Gastroesophageal sphincter (tissue), 4 donors: ENCODE measurements at regions not wholly inside any gene's neighbourhood (a gene's known extent, or its start where the extent isn't known, plus 50 kb on each side); places are given as distances from the start of the nearest gene placed in this dataset.

ENCODE experiments used
- ATAC-seq: fragments of 150-250 bp; one replicate; pipeline ENCODE4 v1.9.1; 2016; ENCODE audit warnings: mild to moderate bottlenecking, moderate library complexity
- H3K27ac ChIP-seq, 4 donors: fragments of 200-600 bp; sonication (generic) in 3 of 4; 1 replicate in 3 of 4; 2 replicates in 1 of 4; pipeline ENCODE4 v1.5.1; 2016 to 2019
- H3K27me3 ChIP-seq: fragments of 200-600 bp; sonication (generic); one replicate; pipeline ENCODE4 v1.5.1; 2019
- H3K36me3 ChIP-seq, 2 donors: fragments of 200-600 bp; sonication (generic); one replicate each; pipeline ENCODE4 v1.5.1; 2019; ENCODE audit warnings: control low read depth in 1 of 2
- H3K4me1 ChIP-seq, 3 donors: fragments of 200-600 bp; sonication (generic); 1 replicate in 2 of 3; 2 replicates in 1 of 3; pipeline ENCODE4 v1.5.1; 2016 to 2019; ENCODE audit warnings: control low read depth in 2 of 3
- H3K4me3 ChIP-seq, 2 donors: fragments of 200-600 bp; sonication (generic); one replicate each; pipeline ENCODE4 v1.5.1; 2019; ENCODE audit warnings: mild to moderate bottlenecking in 1 of 2, moderate library complexity in 1 of 2
- H3K9me3 ChIP-seq, 3 donors: fragments of 200-600 bp; sonication (generic); one replicate each; pipeline ENCODE4 v1.5.1; 2017 to 2019; ENCODE audit warnings: control low read depth in 2 of 3
- CTCF ChIP-seq, 4 experiments: fragments of 200-600 bp in 2 of 4; fragments of 450-650 bp in 2 of 4; sonication (generic) in 1 of 4; IDR thresholded peaks; one replicate each; pipeline ENCODE4 v1.5.1; 2017 to 2019; ENCODE audit warnings: antibody characterized with exemption in 4 of 4, mild to moderate bottlenecking in 2 of 4, moderate library complexity in 2 of 4
- EP300 ChIP-seq: sonication (generic); formaldehyde crosslinking; IDR thresholded peaks from one replicate; pipeline ENCODE4 v1.6.1; 2017; ENCODE audit warnings: antibody characterized with exemption, mild to moderate bottlenecking
- POLR2A ChIP-seq, 2 donors: fragments of 450-650 bp; IDR thresholded peaks; one replicate each; pipeline ENCODE4 v1.6.1; 2017; ENCODE audit warnings: antibody characterized with exemption in 2 of 2, mild to moderate bottlenecking in 2 of 2, moderate library complexity in 1 of 2
- POLR2AphosphoS5 ChIP-seq: sonication (generic); formaldehyde crosslinking; IDR thresholded peaks from one replicate; pipeline ENCODE4 v1.6.1; 2017; ENCODE audit warnings: antibody characterized with exemption
- WGBS, 2 donors: methylation state at CpG; one replicate each; pipeline ENCODE4 v1.1.5; 2018; ENCODE audit warnings: low coverage in 1 of 2; 5-methylcytosine and 5-hydroxymethylcytosine counted together

DNA sequence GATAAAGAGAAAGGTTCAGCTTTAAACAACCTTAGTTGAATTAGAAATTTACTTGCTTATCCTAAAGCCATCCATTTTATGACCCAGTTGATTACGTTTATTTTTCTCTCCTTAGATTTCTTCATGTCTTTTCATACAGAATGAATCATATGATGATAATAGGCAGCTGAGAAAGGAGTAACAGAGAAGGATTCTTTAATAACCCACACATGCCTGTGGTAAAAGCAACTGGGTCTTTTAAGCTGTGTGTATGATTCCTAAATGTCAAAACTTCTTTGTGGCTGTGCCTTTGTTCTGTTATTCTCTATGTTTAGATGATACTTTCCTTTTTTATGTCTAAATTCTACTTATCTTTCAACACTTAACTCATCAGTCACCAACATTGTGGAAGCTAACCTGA lies 626.5 kb downstream of the NCAM2 start:
- Histone ChIP-seq H3K27ac (no peak overlapping the region), H3K9me3 (no peaks in the 10 kb centered on the region), H3K36me3 (no peaks in the 10 kb centered on the region), H3K4me3 (no peak overlapping the region), H3K27me3 (no peaks in the 10 kb centered on the region), H3K4me1 (no peaks in the 10 kb centered on the region)
- ATAC-seq = no peak
- 53 to 57% methylated on average over 1 of the region's 1 CpG for WGBS, 2 donors
- TF ChIP-seq POLR2AphosphoS5 (no peak), CTCF (IDR thresholded peaks at IDR 0.05) (no peak), POLR2A (IDR thresholded peaks at IDR 0.05) (no peak), EP300 (no peak)

GRCh38 chr21:21631961-21632360 lies 633.8 kb downstream of the NCAM2 start:
- Histone ChIP-seq H3K4me3 (no peak overlapping the region), H3K27ac (no peak overlapping the region), H3K27me3 (no peaks in the 10 kb centered on the region), H3K9me3 (no peaks in the 10 kb centered on the region), H3K4me1 (no peaks in the 10 kb centered on the region), H3K36me3 (no peaks in the 10 kb centered on the region)
- WGBS, 2 donors = 57 to 68% methylated on average over 2 to 5 of the region's 5 CpGs
- no peak for ATAC-seq
- TF ChIP-seq CTCF (IDR thresholded peaks at IDR 0.05) (no peak), EP300 (no peak), POLR2A (IDR thresholded peaks at IDR 0.05) (no peak), POLR2AphosphoS5 (no peak)

DNA sequence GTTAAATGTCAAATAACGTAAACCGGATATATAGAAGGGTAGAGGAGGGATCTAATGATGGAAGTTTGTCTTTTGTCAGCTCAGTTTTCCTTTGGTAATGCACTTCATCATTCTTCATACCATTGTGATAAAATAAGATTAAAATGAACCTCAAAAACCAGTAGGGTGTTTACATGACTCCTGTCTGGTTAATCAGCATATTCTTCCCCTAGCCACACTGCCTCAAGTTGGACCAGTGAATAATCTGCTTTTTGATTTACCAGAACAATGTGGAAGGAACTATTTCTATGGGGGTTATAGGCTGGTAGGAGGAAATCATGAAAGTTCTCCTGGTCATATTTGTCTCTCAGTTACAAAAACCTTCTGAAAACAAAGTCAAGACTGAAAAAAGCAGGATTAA lies 634.7 kb downstream of the NCAM2 start:
- Histone ChIP-seq H3K27ac (no peak overlapping the region), H3K4me1 (no peaks in the 10 kb centered on the region), H3K27me3 (no peaks in the 10 kb centered on the region), H3K36me3 (no peaks in the 10 kb centered on the region), H3K9me3 (no peaks in the 10 kb centered on the region), H3K4me3 (no peak overlapping the region)
- 81 to 82% methylated on average over 2 of the region's 2 CpGs for WGBS, 2 donors
- ATAC-seq = no peak
- TF ChIP-seq CTCF (IDR thresholded peaks at IDR 0.05) = no peak
- TF ChIP-seq POLR2A (IDR thresholded peaks at IDR 0.05) = no peak
- TF ChIP-seq POLR2AphosphoS5 = no peak
- no peak for TF ChIP-seq EP300

GRCh38 chr21:21661741-21662140 lies 663.5 kb downstream of the NCAM2 start:
- 44 to 92% methylated on average over 1 of the region's 1 CpG for WGBS, 2 donors
- ATAC-seq = no peak
- Histone ChIP-seq H3K27me3 (no peaks in the 10 kb centered on the region), H3K36me3 (no peaks in the 10 kb centered on the region), H3K9me3 (no peaks in the 10 kb centered on the region), H3K4me1 (no peaks in the 10 kb centered on the region), H3K27ac (no peak overlapping the region), H3K4me3 (no peak overlapping the region)
- TF ChIP-seq EP300 (no peak), CTCF (IDR thresholded peaks at IDR 0.05) (no peak), POLR2AphosphoS5 (no peak), POLR2A (IDR thresholded peaks at IDR 0.05) (no peak)

GRCh38 chr21:21662776-21663175 lies 664.6 kb downstream of the NCAM2 start:
- no peaks in the 10 kb centered on the region for H3K9me3 ChIP-seq
- WGBS, 2 donors = 29 to 71% methylated on average over 1 of the region's 1 CpG
- TF ChIP-seq POLR2AphosphoS5 (no peak), EP300 (no peak), POLR2A (IDR thresholded peaks at IDR 0.05) (no peak), CTCF (IDR thresholded peaks at IDR 0.05) (no peak)
- no peaks in the 10 kb centered on the region for H3K4me1 ChIP-seq
- H3K36me3 ChIP-seq = no peaks in the 10 kb centered on the region
- H3K4me3 ChIP-seq = no peak overlapping the region
- no peak for ATAC-seq
- no peaks in the 10 kb centered on the region for H3K27me3 ChIP-seq
- no peak overlapping the region for H3K27ac ChIP-seq
